NCI-H748 treated with DMSO at 0.1 percent for 48 hours (cell line): ENCODE measurements at regions not wholly inside any gene's neighbourhood (a gene's known extent, or its start where the extent isn't known, plus 50 kb on each side); places are given as distances from the start of the nearest gene placed in this dataset.
A peak's percentile ranks its signal among the peaks of the same experiment; 100 is the strongest.

Experiments
- DNase-seq: peaks from one replicate; lab custom pipeline; 2025; lab: John Stamatoyannopoulos, UW

- no peak for DNase-seq
Observed at GRCh38 chr2:37425408-37425807, 81.0 kb downstream of the QPCT start.

GRCh38 chr2:37427241-37427640 is 82.8 kb downstream of the QPCT start:
- no peak for DNase-seq

- no peak for DNase-seq
Observed at GRCh38 chr2:37436323-37436722, 91.9 kb downstream of the QPCT start.

GRCh38 chr2:37439131-37439642 is 94.8 kb downstream of the QPCT start:
- DNase-seq = no peak

- no peak for DNase-seq
Observed at GRCh38 chr2:37441055-37441454, 96.6 kb downstream of the QPCT start.

GRCh38 chr2:37443082-37443481 is 98.7 kb downstream of the QPCT start:
- no peak for DNase-seq

GRCh38 chr2:37447446-37447845 is 103.0 kb downstream of the QPCT start:
- no peak for DNase-seq

GRCh38 chr2:37448342-37449120 is 104.1 kb downstream of the QPCT start:
- no peak for DNase-seq

GRCh38 chr2:37449761-37450296 is 105.4 kb downstream of the QPCT start:
- peak; percentile 2 for DNase-seq

- DNase-seq = no peak
Observed at GRCh38 chr2:37453027-37453426, 108.6 kb downstream of the QPCT start.

- DNase-seq = peak; percentile 13
Observed at GRCh38 chr2:37454851-37455762, 110.7 kb downstream of the QPCT start.

- DNase-seq = no peak
Observed at GRCh38 chr2:37456479-37456878, 112.0 kb downstream of the QPCT start.

- no peak for DNase-seq
Observed at GRCh38 chr2:37457401-37457901, 113.0 kb downstream of the QPCT start.

GRCh38 chr2:37458133-37458532 is 113.7 kb downstream of the QPCT start:
- no peak for DNase-seq

GRCh38 chr2:37459095-37459981 is 114.9 kb downstream of the QPCT start:
- DNase-seq = no peak

GRCh38 chr2:37460896-37461229 is 116.4 kb downstream of the QPCT start:
- no peak for DNase-seq

- DNase-seq = no peak
Observed at GRCh38 chr2:37464067-37464466, 119.6 kb downstream of the QPCT start.

- DNase-seq = no peak
Observed at GRCh38 chr2:37466533-37467222, 122.2 kb downstream of the QPCT start.

- no peak for DNase-seq
Observed at GRCh38 chr2:37468170-37468569, 123.7 kb downstream of the QPCT start.

GRCh38 chr2:37469126-37469525 is 124.7 kb downstream of the QPCT start:
- DNase-seq = no peak

- no peak for DNase-seq
Observed at GRCh38 chr2:37471104-37471503, 126.7 kb downstream of the QPCT start.
